ENCODE measurements at regions not wholly inside any gene's neighbourhood (a gene's known extent, or its start where the extent isn't known, plus 50 kb on each side); places are given as distances from the start of the nearest gene placed in this dataset.

DNA sequence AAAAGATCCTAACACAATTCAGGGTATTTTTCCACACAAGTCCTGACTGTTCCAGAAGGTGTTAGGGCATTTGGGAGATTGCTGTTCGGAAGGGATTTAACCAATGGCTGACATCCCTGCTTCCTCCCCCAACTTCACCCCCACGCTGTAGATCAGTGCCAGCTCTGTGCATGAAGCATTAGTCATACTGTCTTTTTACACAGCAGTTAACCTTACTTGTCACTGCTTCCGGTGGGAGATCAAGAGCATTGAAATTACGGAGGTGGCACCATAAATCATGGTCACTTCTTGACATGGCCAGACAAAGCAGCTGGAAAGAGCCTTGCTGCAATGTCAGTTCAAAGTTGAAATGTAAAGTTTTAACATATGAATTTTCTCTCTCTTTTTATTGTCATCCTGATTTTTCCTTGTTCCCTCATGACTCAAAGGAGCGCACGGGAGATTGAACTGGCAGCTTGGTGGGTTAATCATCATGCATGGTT, 70.2 kb downstream of the HRH4 start:
- DNase-seq, result no peak

DNA sequence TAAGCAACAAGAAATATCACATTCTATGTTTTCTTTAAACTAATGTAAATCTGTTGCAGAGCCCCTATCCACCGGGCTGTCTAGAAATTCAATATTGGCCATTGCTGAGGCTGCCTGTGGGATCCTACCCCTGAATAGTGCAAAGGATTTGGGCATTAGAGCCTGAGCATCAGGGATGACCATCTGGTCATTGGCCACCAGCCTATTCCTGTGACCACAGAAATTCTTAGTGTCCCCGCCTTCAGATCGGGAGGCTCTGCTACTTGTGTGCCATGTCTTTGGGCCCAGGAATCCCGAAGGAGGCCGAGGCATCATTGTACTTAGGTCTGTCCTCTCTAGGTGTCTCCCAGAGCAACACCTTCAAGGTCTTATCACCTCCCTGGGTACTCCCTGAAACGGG, 73.8 kb downstream of the HRH4 start:
- DNase-seq, result no peak

DNA sequence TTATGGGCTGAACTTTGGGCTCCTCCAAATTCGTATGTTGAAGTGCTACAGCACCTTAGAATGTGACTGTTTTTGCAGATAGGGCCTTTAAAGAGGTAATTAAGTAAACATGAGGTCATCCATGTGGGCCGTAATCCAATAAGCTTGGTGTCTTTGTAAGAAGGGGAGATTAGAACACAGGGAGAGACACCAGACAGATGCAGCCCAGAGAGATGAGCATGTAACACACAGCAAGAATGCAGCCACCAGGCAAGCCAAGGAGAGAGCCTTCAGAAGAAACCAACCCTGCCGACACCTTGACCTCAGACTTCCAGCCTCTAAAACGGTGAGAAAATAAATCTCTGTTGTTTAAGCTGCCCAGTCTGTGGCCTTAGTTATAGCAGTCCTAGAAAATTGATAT, 74.3 kb downstream of the HRH4 start:
- no peak for DNase-seq

DNA sequence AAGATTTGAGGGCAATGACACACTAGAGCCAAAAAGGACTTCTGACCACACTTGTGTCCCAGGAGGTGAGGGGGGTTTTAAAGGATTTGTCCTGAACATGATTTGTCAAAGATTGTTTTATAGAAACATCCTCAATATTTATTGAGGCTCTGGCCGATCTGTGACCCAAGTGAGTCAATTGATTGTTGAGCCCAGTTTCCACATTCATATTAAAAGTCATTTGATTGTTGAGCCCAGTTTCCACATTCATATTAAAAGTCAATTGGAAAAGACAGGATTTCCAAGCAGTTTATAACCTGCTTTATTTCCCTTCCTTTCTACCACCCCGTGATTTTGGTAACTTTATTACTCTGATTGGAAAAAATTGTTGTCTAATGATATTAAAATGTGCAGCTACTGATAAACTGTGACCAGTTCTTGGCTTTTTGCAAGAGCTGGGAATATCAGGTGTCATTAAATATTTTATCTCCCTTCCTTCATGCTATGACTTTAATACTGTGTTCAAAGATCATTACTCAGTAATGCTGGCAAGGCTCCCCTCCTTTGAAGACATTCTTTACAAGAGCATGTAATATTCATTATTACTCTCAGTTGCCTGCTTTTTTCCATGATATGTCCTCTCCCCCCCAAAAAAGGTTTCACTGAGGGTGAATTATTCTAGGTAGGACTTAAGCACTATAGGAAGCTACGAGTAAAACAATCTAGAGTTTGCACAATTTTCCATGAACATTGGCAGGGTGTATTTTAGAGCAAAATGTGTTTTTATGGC, 75.3 kb downstream of the HRH4 start:
- no peak for DNase-seq

DNA sequence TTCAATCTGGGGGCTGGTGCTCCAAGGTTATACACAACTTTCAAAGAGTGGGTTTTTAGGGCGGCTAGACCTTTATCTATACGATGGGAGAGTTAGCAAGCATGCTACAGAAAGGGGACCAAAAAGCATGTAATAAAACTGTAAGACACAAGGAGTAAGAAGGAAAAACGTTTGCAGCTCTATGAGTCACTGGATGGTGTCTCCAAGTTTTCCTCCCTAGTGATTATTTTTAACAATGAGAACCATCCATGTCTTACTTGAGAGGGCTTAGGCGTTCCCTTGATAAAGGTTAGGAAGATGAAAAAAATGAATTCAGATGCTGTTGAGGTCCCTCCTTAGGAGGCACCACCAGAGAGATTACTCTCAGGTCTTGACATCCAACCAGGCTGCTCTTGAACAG, 75.9 kb downstream of the HRH4 start:
- peak in 1 of 2 donors; percentile 10 for DNase-seq

DNA sequence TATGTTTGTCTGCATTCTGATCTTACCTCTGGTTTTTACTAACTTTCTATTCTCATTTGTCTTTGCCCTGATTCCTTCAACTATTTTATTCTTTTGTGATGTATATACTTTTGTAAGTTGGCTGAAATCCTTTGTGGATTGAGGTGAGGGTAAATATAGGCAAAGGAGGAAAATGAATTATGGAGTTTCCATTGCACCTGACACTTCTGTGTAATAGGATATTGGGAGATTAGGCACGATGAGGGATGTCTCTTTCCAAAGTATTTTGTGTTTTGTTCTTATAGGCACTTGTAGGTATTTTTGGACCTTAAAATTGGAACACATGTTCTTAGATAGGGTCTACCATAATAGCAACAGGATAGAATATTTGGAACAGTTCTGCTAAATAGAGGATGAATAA, 76.4 kb downstream of the HRH4 start:
- DNase-seq, result no peak

DNA sequence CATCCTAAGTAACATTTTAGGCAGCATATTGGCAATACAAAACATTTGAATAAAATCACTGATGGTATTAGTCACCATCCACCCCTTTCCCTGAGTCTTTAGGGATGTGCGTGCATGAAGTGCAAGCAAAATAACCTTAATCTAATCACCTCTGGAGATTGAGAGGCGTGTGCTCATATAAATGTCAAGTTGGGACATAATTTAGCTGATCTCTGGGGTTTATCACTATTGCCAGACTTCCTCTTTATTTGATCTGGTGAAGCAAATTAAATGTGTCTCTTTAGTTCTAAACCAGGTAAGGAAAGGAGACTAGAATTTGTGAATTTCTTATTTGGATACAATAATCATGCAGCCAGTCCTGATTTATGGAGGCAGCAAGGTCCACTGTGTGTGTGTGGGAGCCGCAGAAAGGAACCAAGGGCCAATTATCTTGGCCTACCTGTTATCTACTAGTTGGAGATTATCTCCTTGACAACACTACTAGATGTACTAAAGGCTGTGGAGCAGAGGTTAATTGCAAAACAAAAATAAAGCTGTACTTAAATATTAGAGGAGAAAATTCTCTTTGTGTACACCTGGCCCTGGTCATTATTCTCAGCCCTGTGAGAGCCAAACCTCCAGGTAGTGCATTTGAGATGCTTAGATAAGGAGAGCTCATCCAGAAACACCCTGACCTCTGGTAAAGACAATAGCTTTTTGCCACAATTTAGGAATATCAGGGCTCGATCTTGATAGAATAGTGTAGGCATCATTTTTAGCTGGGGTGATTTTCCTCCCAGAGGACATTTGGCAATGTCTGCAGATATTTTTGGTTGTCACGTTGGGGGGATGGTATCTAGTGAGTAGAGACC, 78.2 kb downstream of the HRH4 start:
- DNase-seq, result no peak

DNA sequence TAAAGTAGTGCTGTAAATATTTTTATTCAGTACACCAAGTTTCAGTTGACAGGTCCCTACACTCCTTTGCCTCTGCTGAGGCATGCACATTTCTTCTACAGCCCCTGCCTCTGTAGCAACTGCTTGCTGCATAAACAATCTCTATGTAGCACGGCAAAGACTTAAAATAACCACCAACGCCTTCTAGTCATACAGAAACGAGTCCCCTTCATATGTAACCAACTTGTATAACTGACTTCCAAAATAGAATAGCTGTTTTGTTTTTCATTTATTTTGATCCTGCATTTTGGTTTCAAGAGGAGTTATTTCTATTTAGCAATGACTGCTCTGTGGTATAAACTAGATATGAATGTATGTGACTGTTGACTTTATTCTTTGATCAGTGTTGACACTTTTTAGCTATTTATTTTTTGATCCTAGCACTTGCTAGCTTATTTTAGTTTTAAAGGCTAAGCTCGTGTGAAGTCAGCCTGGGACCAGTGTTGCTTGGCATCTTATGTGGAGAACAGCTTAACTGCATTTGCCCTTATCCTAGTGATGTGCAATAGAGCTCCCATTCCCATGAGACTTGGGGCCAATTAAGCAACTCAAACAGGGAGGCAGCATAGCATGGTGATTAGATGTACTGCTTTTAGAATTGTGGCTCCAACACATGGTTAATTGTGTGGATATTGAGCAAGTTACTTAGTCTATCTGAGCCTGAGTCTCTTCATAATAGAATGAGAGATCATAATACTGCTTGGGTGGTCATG, 79.6 kb downstream of the HRH4 start:
- peak in 1 of 2 donors; percentile 6 for DNase-seq

DNA sequence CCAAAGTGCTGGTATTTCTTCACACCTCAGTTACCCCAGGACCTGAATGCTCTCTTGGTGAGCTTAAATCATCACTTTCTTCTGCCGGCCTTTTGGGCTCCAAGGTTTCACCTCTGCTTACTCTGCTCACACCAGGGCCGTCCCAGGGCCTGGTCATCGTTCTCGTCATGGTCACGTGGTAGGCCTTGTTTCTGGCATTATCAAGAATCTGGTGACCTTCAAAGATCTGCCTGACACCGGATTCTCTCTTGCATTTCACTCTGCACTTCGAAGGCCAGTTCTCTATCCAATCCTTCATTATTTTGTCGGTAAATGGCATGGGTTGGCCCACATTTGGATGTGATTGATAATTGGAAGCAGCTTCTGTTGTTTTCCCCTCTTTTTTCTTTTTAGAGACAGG, 80.5 kb downstream of the HRH4 start:
- no peak for DNase-seq

DNA sequence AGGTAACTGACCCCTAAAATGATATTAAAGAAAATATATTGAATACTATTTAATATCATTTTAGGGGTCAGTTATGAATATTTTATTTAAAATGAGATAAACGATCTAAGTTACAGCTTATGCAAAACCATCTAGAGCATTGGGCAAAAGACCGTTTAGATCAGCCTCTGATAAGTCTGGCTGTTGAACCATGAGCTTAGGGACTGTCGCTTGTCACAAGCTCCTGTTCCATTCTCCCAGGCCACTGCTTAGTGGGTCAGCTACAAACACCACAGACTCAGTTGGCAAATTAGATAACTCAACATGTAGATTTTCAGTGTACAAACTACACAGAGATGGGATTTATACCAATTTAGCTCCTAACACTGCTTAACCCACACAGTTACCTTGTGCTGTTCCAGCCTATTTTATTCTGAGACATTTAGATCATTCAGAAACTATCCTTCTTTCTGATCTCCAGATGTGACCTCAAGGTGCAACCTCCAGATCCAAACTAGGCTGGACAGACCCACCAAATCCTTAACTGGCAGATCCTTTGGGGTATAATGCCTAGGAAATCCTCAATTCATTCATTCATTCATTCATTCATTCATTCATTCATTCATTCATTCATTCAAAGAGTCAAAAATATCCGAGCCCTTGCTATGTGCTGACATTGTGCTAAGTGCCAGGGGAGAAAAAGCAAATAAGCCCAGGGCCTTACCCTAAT, 82.8 kb downstream of the HRH4 start:
- no peak for DNase-seq

DNA sequence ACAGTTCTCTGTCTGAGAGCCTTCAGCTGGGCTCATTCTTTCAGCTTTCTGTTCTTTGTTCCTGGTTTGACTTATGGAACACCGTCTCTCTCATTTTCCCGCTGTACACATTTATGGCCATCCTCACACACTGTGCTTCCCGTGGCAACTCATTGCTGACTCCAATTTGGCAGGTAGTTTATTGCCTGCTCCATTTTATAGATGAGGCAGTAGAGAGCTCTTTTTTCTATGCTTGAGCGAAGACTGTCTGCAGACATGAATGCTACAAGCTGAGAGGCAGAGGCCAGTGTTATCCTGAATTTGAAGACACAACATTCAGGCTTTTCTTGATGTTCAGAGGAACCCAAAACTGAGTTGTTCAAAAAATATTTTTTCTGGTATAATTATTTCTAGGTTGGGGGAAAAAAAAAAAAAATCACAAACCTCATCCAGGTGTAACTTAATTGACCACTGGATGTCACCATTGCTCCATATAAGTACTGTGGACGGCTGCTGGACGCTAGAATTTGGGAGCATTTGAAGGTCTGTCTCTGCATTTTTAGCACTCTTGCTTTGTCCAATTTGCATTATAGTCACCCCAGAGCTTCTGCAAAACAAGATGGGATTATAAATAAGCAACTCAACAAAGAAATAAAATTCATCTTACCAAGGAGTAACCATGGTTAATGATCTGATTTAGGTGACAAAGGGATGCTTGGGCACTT, 83.5 kb downstream of the HRH4 start:
- DNase-seq, result peak in 1 of 2 donors; percentile 3

DNA sequence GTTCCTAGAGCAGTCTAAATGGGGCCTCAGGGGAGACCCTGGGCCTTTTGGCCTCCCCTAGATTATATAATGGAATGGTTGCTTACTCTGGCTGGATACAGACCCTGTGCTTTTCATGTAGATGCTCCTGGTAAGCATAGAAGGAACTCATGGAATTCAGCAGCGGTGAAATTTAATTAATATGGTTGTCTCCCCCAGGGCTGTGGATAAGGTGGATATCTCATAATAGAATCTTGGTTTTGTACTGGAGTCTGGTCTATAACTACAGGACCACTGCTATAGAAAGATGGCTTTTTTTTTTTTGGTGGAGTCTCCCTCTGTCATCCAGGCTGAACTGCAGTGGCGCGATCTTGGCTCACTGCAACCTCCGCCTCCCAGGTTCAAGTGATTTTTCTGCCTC, 84.5 kb downstream of the HRH4 start:
- no peak for DNase-seq

DNA sequence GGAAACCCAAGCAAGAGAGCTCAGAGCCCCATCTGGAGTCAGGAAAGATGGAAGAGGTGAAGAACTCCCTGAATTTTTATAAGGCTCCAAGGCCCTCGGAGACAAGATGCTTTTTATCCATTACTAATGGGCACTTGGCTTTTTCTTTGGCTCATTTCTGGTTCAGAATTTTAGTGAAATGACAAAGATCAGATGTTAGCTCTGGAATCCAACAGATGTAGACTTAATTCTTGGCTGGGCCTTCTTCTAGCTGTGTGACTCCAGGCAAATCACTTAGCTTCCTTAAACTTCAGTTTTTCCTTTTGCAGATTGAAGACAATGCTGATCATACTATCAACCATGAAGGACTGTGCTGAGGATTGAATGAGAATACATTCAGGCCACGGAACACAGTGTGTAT, 85.2 kb downstream of the HRH4 start:
- DNase-seq, result no peak

DNA sequence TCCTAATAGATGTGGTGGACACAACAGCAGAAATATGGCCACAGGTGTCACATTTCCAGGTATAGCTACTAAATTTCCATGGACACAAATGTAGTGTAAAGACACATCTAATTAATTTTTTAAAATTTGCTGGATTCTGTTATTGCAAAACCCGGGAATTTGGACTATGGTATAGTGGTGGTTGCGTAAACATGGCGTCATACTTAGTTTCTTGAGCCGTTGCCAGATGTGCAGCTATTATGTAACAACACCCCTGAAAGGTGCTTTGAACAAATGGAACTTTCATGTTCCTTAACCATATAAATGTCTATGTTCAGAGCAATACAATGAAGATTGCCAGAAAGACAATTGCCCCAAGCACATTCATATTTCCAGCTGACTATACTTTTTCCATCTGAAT, 85.9 kb downstream of the HRH4 start:
- no peak for DNase-seq

DNA sequence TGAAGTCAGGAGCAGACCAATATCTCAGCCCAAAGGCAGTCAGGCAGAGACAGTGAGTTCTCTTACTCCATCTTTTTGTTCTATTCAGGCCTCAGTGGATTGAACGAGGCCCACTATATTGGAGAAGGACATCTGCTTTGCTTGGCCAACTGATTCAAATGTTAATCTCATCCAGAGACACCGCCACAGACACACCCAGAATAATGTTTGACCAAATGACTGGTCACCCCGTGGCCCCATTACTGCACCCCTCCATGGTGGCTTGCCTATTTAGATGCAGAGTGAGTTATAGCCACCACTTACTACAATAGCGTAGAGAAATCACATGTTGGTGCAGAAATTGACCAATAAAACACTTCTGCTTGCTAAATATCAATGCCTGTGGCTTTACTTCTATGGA, 88.1 kb downstream of the HRH4 start:
- no peak for DNase-seq

DNA sequence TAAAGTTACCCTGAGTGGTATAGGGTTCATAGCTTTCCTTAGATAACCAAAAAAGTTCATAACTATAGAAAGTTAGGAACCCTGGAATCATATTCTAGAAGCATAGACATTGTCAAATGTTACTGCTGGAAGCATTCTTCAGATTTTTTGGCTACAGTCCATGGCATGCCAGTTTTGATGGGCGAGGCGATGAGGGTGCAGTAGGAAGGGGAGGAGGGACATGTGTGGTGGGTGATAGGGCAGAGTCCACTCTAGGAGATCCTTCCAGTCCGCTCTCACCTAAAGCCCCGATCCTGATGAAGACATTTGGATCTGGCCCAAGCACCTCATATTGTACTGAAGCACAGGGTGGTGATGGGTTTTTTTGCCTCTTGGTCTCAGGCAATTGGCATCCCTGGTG, 91.8 kb downstream of the HRH4 start:
- DNase-seq, result no peak

DNA sequence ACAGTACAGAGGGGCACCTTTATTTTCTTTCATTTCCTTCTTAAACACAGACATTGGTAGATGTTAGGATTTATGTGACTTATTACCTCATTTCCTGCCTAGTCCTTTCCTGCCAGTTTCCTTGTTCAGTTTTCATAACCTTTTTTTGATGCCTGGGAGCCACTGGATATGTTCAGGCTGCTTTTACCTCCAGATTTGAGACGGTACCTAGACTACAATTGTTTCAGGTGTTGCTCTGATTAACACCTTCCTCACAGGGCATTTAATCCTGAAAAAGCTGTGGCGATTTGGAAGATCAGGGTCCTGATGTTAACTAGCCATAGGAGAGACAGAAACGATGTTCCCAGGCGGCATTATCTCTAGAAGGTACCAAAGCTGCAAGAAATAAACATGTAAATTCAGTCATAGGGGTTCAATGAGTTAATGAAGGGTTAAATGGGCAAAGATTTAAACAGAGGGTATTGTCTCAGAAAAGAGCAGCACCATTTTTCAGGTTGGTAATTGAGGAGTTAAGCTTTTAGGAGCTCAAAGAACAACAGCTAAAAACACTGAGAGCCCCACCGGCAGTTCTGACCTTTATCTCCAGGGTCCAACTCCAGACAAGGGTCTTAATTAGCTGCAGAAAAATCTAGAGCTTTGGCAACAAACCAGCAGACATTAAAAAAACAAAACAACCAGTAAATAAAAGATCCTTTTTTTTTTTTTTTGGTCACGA, 93.3 kb downstream of the HRH4 start:
- no peak for DNase-seq

DNA sequence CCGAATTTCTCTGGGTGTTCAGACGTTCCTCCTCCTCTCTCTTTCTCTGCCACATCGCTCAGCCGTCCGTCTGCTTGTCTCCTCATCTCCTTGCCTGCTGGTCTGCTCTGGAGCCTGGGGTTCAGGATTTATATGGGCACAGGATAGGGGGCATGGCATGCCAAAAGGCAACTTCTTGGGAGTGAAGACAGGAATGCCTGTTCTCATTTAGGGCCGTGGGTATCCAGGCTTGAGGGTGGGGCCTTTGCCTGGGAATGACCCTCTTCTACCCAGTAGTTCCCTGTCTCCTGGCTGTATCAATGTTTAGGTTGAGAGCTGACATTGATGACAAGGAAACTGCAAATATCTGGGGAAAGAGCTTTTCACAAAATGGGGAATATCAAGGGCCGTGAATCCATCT, 98.0 kb downstream of the HRH4 start:
- no peak for DNase-seq

DNA sequence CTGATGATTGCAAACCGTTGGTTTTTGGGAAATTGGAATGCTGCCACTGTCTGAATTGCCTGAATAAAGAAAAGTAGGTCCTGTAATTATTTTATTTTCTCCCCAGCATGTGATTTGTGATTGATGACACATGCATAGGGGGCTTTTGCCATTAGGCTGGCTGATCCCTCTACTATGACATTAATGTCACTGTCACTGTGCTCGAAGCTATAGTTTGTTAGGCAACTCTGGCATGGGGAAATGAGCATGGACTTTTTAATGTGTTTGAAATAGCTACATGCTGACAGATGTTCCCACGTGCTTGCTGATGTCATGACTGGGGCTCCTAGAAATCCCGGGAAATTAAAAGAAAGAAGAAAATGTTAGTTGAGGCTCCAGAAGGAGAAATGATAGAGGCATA, 99.1 kb downstream of the HRH4 start:
- no peak for DNase-seq

DNA sequence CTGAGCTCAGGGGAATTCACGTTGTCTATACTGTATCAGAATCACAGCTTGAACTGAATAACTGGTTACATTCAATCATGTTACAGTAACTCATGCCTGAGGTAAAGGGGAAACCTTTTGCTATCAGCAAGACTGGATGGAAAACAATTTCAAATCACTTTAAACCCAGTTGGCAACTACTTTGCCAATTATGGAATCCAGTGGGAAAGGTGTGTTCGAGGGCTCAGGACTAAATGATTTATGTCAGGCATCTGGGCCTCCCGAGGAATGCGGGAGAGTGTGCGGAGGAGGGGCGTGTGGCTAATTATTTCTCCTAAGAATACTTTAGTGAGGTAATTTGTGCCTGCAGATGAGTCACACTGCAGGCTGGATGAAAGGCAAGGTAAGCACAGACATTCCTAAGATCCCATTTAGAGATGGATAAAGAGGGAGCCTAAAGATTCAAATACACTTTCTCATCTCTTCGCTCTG, 100.1 kb downstream of the HRH4 start:
- DNase-seq, result no peak

DNA sequence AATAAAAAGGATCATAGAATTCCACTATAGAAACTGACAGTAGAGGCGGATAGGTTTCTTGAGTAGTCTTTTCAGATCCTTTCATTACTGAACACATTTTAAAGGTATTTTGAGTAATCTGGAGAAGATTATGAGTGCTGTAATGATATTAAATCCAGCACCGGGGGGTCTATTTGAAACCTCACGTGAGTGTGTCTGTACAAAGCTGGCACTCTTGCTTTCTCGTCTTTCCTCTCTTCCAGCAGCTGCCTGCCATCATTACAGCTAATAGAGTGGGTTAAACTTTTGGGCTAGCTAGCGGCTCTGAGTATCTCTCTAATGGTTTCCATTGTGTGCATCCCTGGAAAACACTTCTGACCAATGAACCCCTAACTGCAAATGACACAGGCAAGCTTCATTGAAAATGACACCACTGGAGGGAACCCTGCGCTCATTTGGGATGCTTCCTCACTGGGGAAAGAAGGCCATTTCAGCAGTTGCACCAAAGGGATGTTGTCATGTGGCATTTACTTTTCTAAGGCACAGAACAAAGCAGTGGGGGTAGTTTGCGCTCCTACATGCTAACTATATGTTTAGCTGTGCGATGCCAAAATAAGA, 101.0 kb downstream of the HRH4 start:
- DNase-seq, result no peak
